ENCODE measurements at regions not wholly inside any gene's neighbourhood (a gene's known extent, or its start where the extent isn't known, plus 50 kb on each side); places are given as distances from the start of the nearest gene placed in this dataset.

- no peak for FAIRE-seq
- DNase-seq (ENCODE audit: low spot score): no peak
Measured at GRCh38 chr3:82311901-82312300, 550.5 kb upstream of the GBE1 start.

GRCh38 chr3:82308755-82309154 lies 547.3 kb upstream of the GBE1 start:
- DNase-seq (ENCODE audit: low spot score): no peak
- FAIRE-seq: no peak

GRCh38 chr3:82306189-82306588 lies 544.7 kb upstream of the GBE1 start:
- FAIRE-seq (no peak), DNase-seq (ENCODE audit: low spot score) (no peak)

- DNase-seq (ENCODE audit: low spot score) (no peak), FAIRE-seq (no peak)
Measured at GRCh38 chr3:82294609-82295008, 533.2 kb upstream of the GBE1 start.

- DNase-seq (ENCODE audit: low spot score) (no peak), FAIRE-seq (no peak)
Measured at GRCh38 chr3:82293867-82294266, 532.4 kb upstream of the GBE1 start.

- DNase-seq (ENCODE audit: low spot score): no peak
- FAIRE-seq: no peak
Measured at GRCh38 chr3:82293435-82293834, 532.0 kb upstream of the GBE1 start.

- FAIRE-seq (no peak), DNase-seq (ENCODE audit: low spot score) (no peak)
Measured at GRCh38 chr3:82287562-82287961, 526.1 kb upstream of the GBE1 start.

GRCh38 chr3:82281205-82281604 lies 519.8 kb upstream of the GBE1 start:
- FAIRE-seq (no peak), DNase-seq (ENCODE audit: low spot score) (peak; percentile 16)

GRCh38 chr3:82276992-82277391 lies 515.5 kb upstream of the GBE1 start:
- DNase-seq (ENCODE audit: low spot score): no peak
- FAIRE-seq: no peak

GRCh38 chr3:82274897-82275296 lies 513.5 kb upstream of the GBE1 start:
- FAIRE-seq: no peak

GRCh38 chr3:82265747-82266146 lies 504.3 kb upstream of the GBE1 start:
- no peak for FAIRE-seq
- DNase-seq (ENCODE audit: low spot score): no peak

More at GRCh38 chr3:82274897-82275296, 513.5 kb upstream of the GBE1 start:
- no peak for DNase-seq (ENCODE audit: low spot score)

- FAIRE-seq: no peak
- DNase-seq (ENCODE audit: low spot score): no peak
Measured at GRCh38 chr3:82262193-82262592, 500.7 kb upstream of the GBE1 start.

GRCh38 chr3:82261637-82262036 lies 500.2 kb upstream of the GBE1 start:
- FAIRE-seq (no peak), DNase-seq (ENCODE audit: low spot score) (no peak)

GRCh38 chr3:82261013-82261412 lies 499.6 kb upstream of the GBE1 start:
- DNase-seq (ENCODE audit: low spot score) (no peak), FAIRE-seq (no peak)

- no peak for DNase-seq (ENCODE audit: low spot score)
- no peak for FAIRE-seq
Measured at GRCh38 chr3:82259994-82260393, 498.5 kb upstream of the GBE1 start.

- FAIRE-seq (no peak), DNase-seq (ENCODE audit: low spot score) (no peak)
Measured at GRCh38 chr3:82240322-82240721, 478.9 kb upstream of the GBE1 start.

- no peak for DNase-seq (ENCODE audit: low spot score)
- FAIRE-seq: no peak
Measured at GRCh38 chr3:82236257-82236656, 474.8 kb upstream of the GBE1 start.

GRCh38 chr3:82229397-82229796 lies 468.0 kb upstream of the GBE1 start:
- DNase-seq (ENCODE audit: low spot score) (no peak), FAIRE-seq (no peak)

GRCh38 chr3:82224661-82225060 lies 463.2 kb upstream of the GBE1 start:
- DNase-seq (ENCODE audit: low spot score) (no peak), FAIRE-seq (no peak)

- no peak for DNase-seq (ENCODE audit: low spot score)
- no peak for FAIRE-seq
Measured at GRCh38 chr3:82222401-82222800, 461.0 kb upstream of the GBE1 start.

- FAIRE-seq: no peak
- DNase-seq (ENCODE audit: low spot score): no peak
Measured at GRCh38 chr3:82217571-82217970, 456.1 kb upstream of the GBE1 start.

GRCh38 chr3:82208002-82208710 lies 446.7 kb upstream of the GBE1 start:
- no peak for FAIRE-seq
- DNase-seq (ENCODE audit: low spot score): no peak

GRCh38 chr3:82202269-82202668 lies 440.8 kb upstream of the GBE1 start:
- FAIRE-seq: no peak

GRCh38 chr3:82201316-82201715 lies 439.9 kb upstream of the GBE1 start:
- FAIRE-seq (no peak), DNase-seq (ENCODE audit: low spot score) (no peak)

More at GRCh38 chr3:82202269-82202668, 440.8 kb upstream of the GBE1 start:
- DNase-seq (ENCODE audit: low spot score): no peak
